ENCODE measurements at regions not wholly inside any gene's neighbourhood (a gene's known extent, or its start where the extent isn't known, plus 50 kb on each side); places are given as distances from the start of the nearest gene placed in this dataset.

DNA sequence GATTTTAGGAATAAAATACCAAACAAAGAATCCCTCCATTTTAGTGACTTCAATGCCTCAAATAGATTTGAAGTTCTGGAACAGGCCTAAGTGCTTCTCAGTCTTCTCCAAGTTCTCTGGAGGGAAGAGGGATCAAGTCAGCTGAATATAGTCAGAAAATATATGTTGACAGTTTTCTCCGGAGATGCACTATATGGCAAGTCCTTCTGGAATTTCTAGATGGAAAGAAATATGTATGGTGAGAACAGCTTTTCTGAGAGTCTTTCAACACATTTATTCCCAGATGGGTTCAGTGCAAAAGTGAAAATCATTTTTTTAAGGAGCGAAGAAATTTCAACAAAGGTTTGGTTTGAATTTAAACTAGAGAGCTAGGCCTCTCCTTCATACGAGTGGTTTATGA lies 317.4 kb upstream of the SLC30A5 start:
- H3K4me3 ChIP-seq (ENCODE audit: low read depth in 1 of 5, low read length in 5 of 5): no peak overlapping the region
- no peaks in the 10 kb centered on the region for H3K36me3 ChIP-seq (ENCODE audit: control insufficient read depth in 5 of 5, insufficient read depth in 5 of 5, low read length in 5 of 5)
- no peak overlapping the region for H3K9ac ChIP-seq (ENCODE audit: low read length in 5 of 5)
- H3K4me1 ChIP-seq (ENCODE audit: control insufficient read depth in 5 of 5, insufficient read depth in 5 of 5, low read length in 5 of 5): no peaks in the 10 kb centered on the region
- no peaks in the 10 kb centered on the region for H3K9me3 ChIP-seq (ENCODE audit: control insufficient read depth in 5 of 5, low read length in 5 of 5)
- H3K27me3 ChIP-seq (ENCODE audit: control insufficient read depth in 5 of 5, insufficient read depth in 4 of 5, low read length in 5 of 5): no peaks in the 10 kb centered on the region
- H3K27ac ChIP-seq (ENCODE audit: low read depth, low read length): no peak overlapping the region

GRCh38 chr5:68777135-68777534 lies 316.7 kb upstream of the SLC30A5 start:
- Histone ChIP-seq H3K4me3 (ENCODE audit: low read depth in 1 of 5, low read length in 5 of 5) (no peak overlapping the region), H3K36me3 (ENCODE audit: control insufficient read depth in 5 of 5, insufficient read depth in 5 of 5, low read length in 5 of 5) (no peaks in the 10 kb centered on the region), H3K4me1 (ENCODE audit: control insufficient read depth in 5 of 5, insufficient read depth in 5 of 5, low read length in 5 of 5) (no peaks in the 10 kb centered on the region), H3K27me3 (ENCODE audit: control insufficient read depth in 5 of 5, insufficient read depth in 4 of 5, low read length in 5 of 5) (no peaks in the 10 kb centered on the region), H3K9me3 (ENCODE audit: control insufficient read depth in 5 of 5, low read length in 5 of 5) (no peaks in the 10 kb centered on the region), H3K9ac (ENCODE audit: low read length in 5 of 5) (no peak overlapping the region), H3K27ac (ENCODE audit: low read depth, low read length) (no peak overlapping the region)

GRCh38 chr5:68778484-68778883 lies 315.3 kb upstream of the SLC30A5 start:
- H3K36me3 ChIP-seq (ENCODE audit: control insufficient read depth in 5 of 5, insufficient read depth in 5 of 5, low read length in 5 of 5): no peaks in the 10 kb centered on the region
- no peaks in the 10 kb centered on the region for H3K4me1 ChIP-seq (ENCODE audit: control insufficient read depth in 5 of 5, insufficient read depth in 5 of 5, low read length in 5 of 5)
- H3K27me3 ChIP-seq (ENCODE audit: control insufficient read depth in 5 of 5, insufficient read depth in 4 of 5, low read length in 5 of 5): no peaks in the 10 kb centered on the region
- no peak overlapping the region for H3K27ac ChIP-seq (ENCODE audit: low read depth, low read length)
- H3K9ac ChIP-seq (ENCODE audit: low read length in 5 of 5): no peak overlapping the region
- no peak overlapping the region for H3K4me3 ChIP-seq (ENCODE audit: low read depth in 1 of 5, low read length in 5 of 5)
- H3K9me3 ChIP-seq (ENCODE audit: control insufficient read depth in 5 of 5, low read length in 5 of 5): no peaks in the 10 kb centered on the region

GRCh38 chr5:68780299-68780955 lies 313.4 kb upstream of the SLC30A5 start:
- Histone ChIP-seq H3K36me3 (ENCODE audit: control insufficient read depth in 5 of 5, insufficient read depth in 5 of 5, low read length in 5 of 5) (no peaks in the 10 kb centered on the region), H3K4me1 (ENCODE audit: control insufficient read depth in 5 of 5, insufficient read depth in 5 of 5, low read length in 5 of 5) (no peaks in the 10 kb centered on the region), H3K9ac (ENCODE audit: low read length in 5 of 5) (no peak overlapping the region), H3K27me3 (ENCODE audit: control insufficient read depth in 5 of 5, insufficient read depth in 4 of 5, low read length in 5 of 5) (no peaks in the 10 kb centered on the region), H3K27ac (ENCODE audit: low read depth, low read length) (no peak overlapping the region), H3K4me3 (ENCODE audit: low read depth in 1 of 5, low read length in 5 of 5) (no peak overlapping the region), H3K9me3 (ENCODE audit: control insufficient read depth in 5 of 5, low read length in 5 of 5) (peaks cover 0 to 3% (median under 1%) of the 10 kb centered on the region in 5 donors)

GRCh38 chr5:68793074-68793473 lies 300.7 kb upstream of the SLC30A5 start:
- Histone ChIP-seq H3K9me3 (ENCODE audit: control insufficient read depth in 5 of 5, low read length in 5 of 5) (peaks cover 0 to 6% (median 5%) of the 10 kb centered on the region in 5 donors), H3K4me1 (ENCODE audit: control insufficient read depth in 5 of 5, insufficient read depth in 5 of 5, low read length in 5 of 5) (no peaks in the 10 kb centered on the region), H3K4me3 (ENCODE audit: low read depth in 1 of 5, low read length in 5 of 5) (no peak overlapping the region), H3K36me3 (ENCODE audit: control insufficient read depth in 5 of 5, insufficient read depth in 5 of 5, low read length in 5 of 5) (no peaks in the 10 kb centered on the region), H3K27ac (ENCODE audit: low read depth, low read length) (no peak overlapping the region), H3K9ac (ENCODE audit: low read length in 5 of 5) (no peak overlapping the region), H3K27me3 (ENCODE audit: control insufficient read depth in 5 of 5, insufficient read depth in 4 of 5, low read length in 5 of 5) (no peaks in the 10 kb centered on the region)

DNA sequence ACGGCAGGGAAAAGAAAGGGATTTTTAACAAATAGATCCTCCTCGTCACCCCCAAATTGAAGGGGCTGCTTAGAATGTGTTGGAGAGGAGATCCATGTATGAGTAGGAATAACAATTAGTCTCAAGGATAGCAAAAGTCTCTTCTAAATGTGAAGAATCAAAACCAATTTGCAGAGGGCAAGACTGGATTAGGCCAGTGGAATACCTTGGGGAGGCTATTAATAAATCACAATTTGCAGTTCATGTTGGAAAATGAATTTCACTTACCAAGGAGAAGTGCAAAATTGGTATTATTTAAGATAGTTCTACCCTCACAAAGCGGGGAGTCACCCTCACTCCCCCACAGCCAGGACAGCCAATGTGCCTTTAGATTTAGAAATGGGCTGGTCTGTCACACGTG lies 299.8 kb upstream of the SLC30A5 start:
- Histone ChIP-seq H3K27me3 (ENCODE audit: control insufficient read depth in 5 of 5, insufficient read depth in 4 of 5, low read length in 5 of 5) (no peaks in the 10 kb centered on the region), H3K36me3 (ENCODE audit: control insufficient read depth in 5 of 5, insufficient read depth in 5 of 5, low read length in 5 of 5) (no peaks in the 10 kb centered on the region), H3K4me3 (ENCODE audit: low read depth in 1 of 5, low read length in 5 of 5) (no peak overlapping the region), H3K27ac (ENCODE audit: low read depth, low read length) (no peak overlapping the region), H3K4me1 (ENCODE audit: control insufficient read depth in 5 of 5, insufficient read depth in 5 of 5, low read length in 5 of 5) (no peaks in the 10 kb centered on the region), H3K9ac (ENCODE audit: low read length in 5 of 5) (no peak overlapping the region), H3K9me3 (ENCODE audit: control insufficient read depth in 5 of 5, low read length in 5 of 5) (peaks cover 0 to 6% (median 5%) of the 10 kb centered on the region in 5 donors)

DNA sequence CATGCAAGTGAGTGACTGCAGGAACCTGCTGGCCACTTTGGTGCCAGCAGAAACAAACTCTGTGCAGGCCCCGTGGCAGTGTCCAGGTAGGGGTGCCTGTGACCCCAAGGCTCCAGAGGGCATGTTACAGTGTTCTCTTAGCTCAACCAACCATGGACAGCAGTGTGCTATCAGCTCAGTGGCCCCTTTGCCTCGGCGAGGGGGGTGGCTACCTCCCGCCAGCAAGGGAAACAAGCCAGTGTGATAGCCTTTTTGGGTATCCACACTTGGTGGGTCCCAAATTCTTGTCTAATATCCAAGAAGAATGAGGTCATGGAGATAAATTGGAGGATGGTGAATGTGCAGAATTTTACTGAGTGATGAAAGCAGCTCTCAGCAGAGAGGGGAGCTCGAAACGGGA lies 298.6 kb upstream of the SLC30A5 start:
- Histone ChIP-seq H3K27me3 (ENCODE audit: control insufficient read depth in 5 of 5, insufficient read depth in 4 of 5, low read length in 5 of 5) (no peaks in the 10 kb centered on the region), H3K9ac (ENCODE audit: low read length in 5 of 5) (no peak overlapping the region), H3K27ac (ENCODE audit: low read depth, low read length) (no peak overlapping the region), H3K4me3 (ENCODE audit: low read depth in 1 of 5, low read length in 5 of 5) (no peak overlapping the region), H3K4me1 (ENCODE audit: control insufficient read depth in 5 of 5, insufficient read depth in 5 of 5, low read length in 5 of 5) (no peaks in the 10 kb centered on the region), H3K36me3 (ENCODE audit: control insufficient read depth in 5 of 5, insufficient read depth in 5 of 5, low read length in 5 of 5) (no peaks in the 10 kb centered on the region), H3K9me3 (ENCODE audit: control insufficient read depth in 5 of 5, low read length in 5 of 5) (peaks cover 0 to 6% (median 5%) of the 10 kb centered on the region in 5 donors)

GRCh38 chr5:68798877-68799843 lies 294.7 kb upstream of the SLC30A5 start:
- H3K9me3 ChIP-seq (ENCODE audit: control insufficient read depth in 5 of 5, low read length in 5 of 5): peaks cover 0 to 3% (median 0%) of the 10 kb centered on the region in 5 donors
- H3K9ac ChIP-seq (ENCODE audit: low read length in 5 of 5): no peak overlapping the region
- no peaks in the 10 kb centered on the region for H3K36me3 ChIP-seq (ENCODE audit: control insufficient read depth in 5 of 5, insufficient read depth in 5 of 5, low read length in 5 of 5)
- H3K4me3 ChIP-seq (ENCODE audit: low read depth in 1 of 5, low read length in 5 of 5): no peak overlapping the region
- H3K27me3 ChIP-seq (ENCODE audit: control insufficient read depth in 5 of 5, insufficient read depth in 4 of 5, low read length in 5 of 5): no peaks in the 10 kb centered on the region
- no peaks in the 10 kb centered on the region for H3K4me1 ChIP-seq (ENCODE audit: control insufficient read depth in 5 of 5, insufficient read depth in 5 of 5, low read length in 5 of 5)
- no peak overlapping the region for H3K27ac ChIP-seq (ENCODE audit: low read depth, low read length)

GRCh38 chr5:68802430-68802829 lies 291.4 kb upstream of the SLC30A5 start:
- Histone ChIP-seq H3K9me3 (ENCODE audit: control insufficient read depth in 5 of 5, low read length in 5 of 5) (peaks cover 0 to 19% (median 8%) of the 10 kb centered on the region in 5 donors), H3K27me3 (ENCODE audit: control insufficient read depth in 5 of 5, insufficient read depth in 4 of 5, low read length in 5 of 5) (no peaks in the 10 kb centered on the region), H3K36me3 (ENCODE audit: control insufficient read depth in 5 of 5, insufficient read depth in 5 of 5, low read length in 5 of 5) (no peaks in the 10 kb centered on the region), H3K4me1 (ENCODE audit: control insufficient read depth in 5 of 5, insufficient read depth in 5 of 5, low read length in 5 of 5) (no peaks in the 10 kb centered on the region), H3K9ac (ENCODE audit: low read length in 5 of 5) (no peak overlapping the region), H3K4me3 (ENCODE audit: low read depth in 1 of 5, low read length in 5 of 5) (no peak overlapping the region), H3K27ac (ENCODE audit: low read depth, low read length) (no peak overlapping the region)

DNA sequence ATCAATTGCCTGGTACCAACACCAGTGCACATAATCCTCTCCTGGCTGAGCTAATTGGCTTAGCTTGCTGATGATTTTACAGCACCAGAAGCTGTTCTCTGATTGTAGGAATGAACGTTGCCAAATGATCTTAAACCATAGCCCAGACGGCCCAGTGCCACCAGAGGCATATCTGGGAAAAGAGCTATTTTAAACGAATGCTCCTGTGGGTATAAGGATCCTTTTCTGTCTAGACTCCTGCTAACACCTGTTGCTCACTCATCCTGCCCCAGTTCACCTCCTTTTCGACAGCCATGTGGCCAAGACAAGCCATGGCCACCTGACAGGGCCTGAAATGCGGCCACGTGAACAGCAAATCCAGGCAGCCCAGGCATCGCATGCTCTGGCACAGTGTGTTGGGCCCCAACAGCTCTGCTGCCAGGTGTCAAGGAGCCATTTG lies 289.9 kb upstream of the SLC30A5 start:
- H3K27me3 ChIP-seq (ENCODE audit: control insufficient read depth in 5 of 5, insufficient read depth in 4 of 5, low read length in 5 of 5): no peaks in the 10 kb centered on the region
- H3K4me3 ChIP-seq (ENCODE audit: low read depth in 1 of 5, low read length in 5 of 5): peak overlapping the region in 1 of 5 donors; percentile 17
- no peaks in the 10 kb centered on the region for H3K36me3 ChIP-seq (ENCODE audit: control insufficient read depth in 5 of 5, insufficient read depth in 5 of 5, low read length in 5 of 5)
- no peaks in the 10 kb centered on the region for H3K4me1 ChIP-seq (ENCODE audit: control insufficient read depth in 5 of 5, insufficient read depth in 5 of 5, low read length in 5 of 5)
- H3K9me3 ChIP-seq (ENCODE audit: control insufficient read depth in 5 of 5, low read length in 5 of 5): peaks cover 0 to 19% (median 8%) of the 10 kb centered on the region in 5 donors
- no peak overlapping the region for H3K9ac ChIP-seq (ENCODE audit: low read length in 5 of 5)
- no peak overlapping the region for H3K27ac ChIP-seq (ENCODE audit: low read depth, low read length)

All from subcutaneous abdominal adipose tissue (tissue), 5 donors.